ENCODE measurements at regions not wholly inside any gene's neighbourhood (a gene's known extent, or its start where the extent isn't known, plus 50 kb on each side); places are given as distances from the start of the nearest gene placed in this dataset.

DNA sequence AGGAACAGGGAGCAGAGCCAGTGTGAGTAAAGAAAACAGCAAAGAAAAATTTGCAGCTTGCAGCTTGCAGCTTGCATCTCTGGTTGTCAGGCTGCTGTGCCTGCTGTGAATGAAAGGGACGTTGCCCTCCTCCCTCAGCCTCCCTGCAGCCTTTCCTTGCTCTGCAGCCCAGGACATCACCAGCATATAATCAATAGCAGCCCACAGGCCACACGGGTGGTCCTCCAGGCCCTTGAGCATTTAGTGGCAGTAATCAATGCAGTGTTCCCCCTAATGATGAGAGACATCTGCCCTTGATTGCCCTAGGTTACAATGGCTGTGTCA is 122.2 kb upstream of the TACR1 start:
- DNase-seq (no peak), ATAC-seq (no peak)
- no peaks in the 10 kb centered on the region for H3K27me3 ChIP-seq (ENCODE audit: low read length)
- H2AFZ ChIP-seq (ENCODE audit: low read length): no peak overlapping the region
- no peaks in the 10 kb centered on the region for H3K9me3 ChIP-seq (ENCODE audit: low read length)
- H3K9me2 ChIP-seq (replicated peaks; ENCODE audit: low read length): no peaks in the 10 kb centered on the region
- BruUV-seq (replicated peaks): no TSS peak
- no peak overlapping the region for H3K27ac ChIP-seq (ENCODE audit: low read length)
- H3F3A ChIP-seq (ENCODE audit: low read length, unreplicated experiment): no peaks in the 10 kb centered on the region
- no peaks in the 10 kb centered on the region for H3K36me3 ChIP-seq (ENCODE audit: low read depth, low read length)
- TF ChIP-seq, protein P1, sequence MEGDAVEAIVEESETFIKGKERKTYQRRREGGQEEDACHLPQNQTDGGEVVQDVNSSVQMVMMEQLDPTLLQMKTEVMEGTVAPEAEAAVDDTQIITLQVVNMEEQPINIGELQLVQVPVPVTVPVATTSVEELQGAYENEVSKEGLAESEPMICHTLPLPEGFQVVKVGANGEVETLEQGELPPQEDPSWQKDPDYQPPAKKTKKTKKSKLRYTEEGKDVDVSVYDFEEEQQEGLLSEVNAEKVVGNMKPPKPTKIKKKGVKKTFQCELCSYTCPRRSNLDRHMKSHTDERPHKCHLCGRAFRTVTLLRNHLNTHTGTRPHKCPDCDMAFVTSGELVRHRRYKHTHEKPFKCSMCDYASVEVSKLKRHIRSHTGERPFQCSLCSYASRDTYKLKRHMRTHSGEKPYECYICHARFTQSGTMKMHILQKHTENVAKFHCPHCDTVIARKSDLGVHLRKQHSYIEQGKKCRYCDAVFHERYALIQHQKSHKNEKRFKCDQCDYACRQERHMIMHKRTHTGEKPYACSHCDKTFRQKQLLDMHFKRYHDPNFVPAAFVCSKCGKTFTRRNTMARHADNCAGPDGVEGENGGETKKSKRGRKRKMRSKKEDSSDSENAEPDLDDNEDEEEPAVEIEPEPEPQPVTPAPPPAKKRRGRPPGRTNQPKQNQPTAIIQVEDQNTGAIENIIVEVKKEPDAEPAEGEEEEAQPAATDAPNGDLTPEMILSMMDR (conservative IDR thresholded peaks at IDR 0.05; ENCODE audit: low read depth, low read length): no peak
- TF ChIP-seq EZH2phosphoT487 (IDR thresholded peaks at IDR 0.05; ENCODE audit: borderline replicate concordance, low read length) (no peak), EZH2 (IDR thresholded peaks at IDR 0.05; ENCODE audit: low read length, unreplicated experiment) (no peak)
- H3K9ac ChIP-seq (ENCODE audit: low read length): no peak overlapping the region
- H3K4me2 ChIP-seq (ENCODE audit: low read length): no peak overlapping the region
- intact Hi-C loops (cut with micrococcal nuclease): no loop called here
- no peaks in the 10 kb centered on the region for H3K79me2 ChIP-seq (ENCODE audit: low read length)
- H3K4me1 ChIP-seq (ENCODE audit: insufficient read depth, low read length): no peaks in the 10 kb centered on the region
- ChIA-PET POLR2A (ENCODE audit: unreplicated experiment) (no interaction called here), CTCF (no interaction called here)
- H4K20me1 ChIP-seq (ENCODE audit: low read length): no peaks in the 10 kb centered on the region
- H3K4me3 ChIP-seq (ENCODE audit: low read length): no peak overlapping the region

DNA sequence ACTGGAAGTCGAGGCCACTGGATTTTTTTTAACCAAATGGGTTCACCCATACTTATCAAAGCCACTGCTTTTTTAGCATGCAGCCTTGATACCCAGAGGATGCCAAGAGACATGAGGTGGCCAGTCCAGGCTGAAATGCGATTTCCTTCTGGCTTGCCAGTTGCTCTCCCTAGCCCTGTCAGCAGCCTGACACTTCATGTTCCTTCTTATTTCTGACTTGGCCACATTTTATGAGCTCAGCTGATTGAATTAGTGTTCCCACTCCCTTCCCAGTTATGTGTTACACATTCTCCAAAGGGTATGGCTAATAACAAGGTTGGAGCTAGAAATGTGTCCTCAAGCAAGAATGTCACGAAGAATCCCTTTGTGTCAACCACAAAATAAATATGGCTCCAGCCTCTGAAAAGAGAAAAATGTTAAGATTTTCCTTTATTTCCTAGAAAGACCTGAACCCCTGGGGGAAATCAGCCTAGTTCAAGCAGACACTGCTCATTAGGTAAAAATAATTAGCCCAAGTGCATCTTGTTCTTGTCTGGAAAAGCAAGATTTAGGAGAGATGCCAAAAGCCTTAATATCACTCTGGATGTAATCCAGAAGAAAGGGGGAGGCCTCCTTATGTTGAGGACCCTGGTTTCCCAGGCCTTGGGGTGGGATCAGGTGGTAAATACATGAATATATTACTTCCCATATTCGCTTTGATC is 121.7 kb upstream of the TACR1 start:
- H3K9ac ChIP-seq (ENCODE audit: low read length): no peak overlapping the region
- BruUV-seq (replicated peaks): no TSS peak
- no peaks in the 10 kb centered on the region for H3K9me3 ChIP-seq (ENCODE audit: low read length)
- no peak overlapping the region for H3K4me3 ChIP-seq (ENCODE audit: low read length)
- no peak overlapping the region for H2AFZ ChIP-seq (ENCODE audit: low read length)
- no peaks in the 10 kb centered on the region for H3K27me3 ChIP-seq (ENCODE audit: low read length)
- H3K4me1 ChIP-seq (ENCODE audit: insufficient read depth, low read length): no peaks in the 10 kb centered on the region
- no peaks in the 10 kb centered on the region for H4K20me1 ChIP-seq (ENCODE audit: low read length)
- H3K9me2 ChIP-seq (replicated peaks; ENCODE audit: low read length): no peaks in the 10 kb centered on the region
- H3K27ac ChIP-seq (ENCODE audit: low read length): no peak overlapping the region
- no peaks in the 10 kb centered on the region for H3F3A ChIP-seq (ENCODE audit: low read length, unreplicated experiment)
- DNase-seq: no peak
- no peak overlapping the region for H3K4me2 ChIP-seq (ENCODE audit: low read length)
- ChIA-PET POLR2A (ENCODE audit: unreplicated experiment) (no interaction called here), CTCF (no interaction called here)
- TF ChIP-seq EZH2phosphoT487 (IDR thresholded peaks at IDR 0.05; ENCODE audit: borderline replicate concordance, low read length): no peak
- TF ChIP-seq, protein P1 (conservative IDR thresholded peaks at IDR 0.05; ENCODE audit: low read depth, low read length): no peak
- no peak for TF ChIP-seq EZH2 (IDR thresholded peaks at IDR 0.05; ENCODE audit: low read length, unreplicated experiment)
- no peaks in the 10 kb centered on the region for H3K79me2 ChIP-seq (ENCODE audit: low read length)
- no peaks in the 10 kb centered on the region for H3K36me3 ChIP-seq (ENCODE audit: low read depth, low read length)
- intact Hi-C loops (cut with micrococcal nuclease): no loop called here
- ATAC-seq: no peak

DNA sequence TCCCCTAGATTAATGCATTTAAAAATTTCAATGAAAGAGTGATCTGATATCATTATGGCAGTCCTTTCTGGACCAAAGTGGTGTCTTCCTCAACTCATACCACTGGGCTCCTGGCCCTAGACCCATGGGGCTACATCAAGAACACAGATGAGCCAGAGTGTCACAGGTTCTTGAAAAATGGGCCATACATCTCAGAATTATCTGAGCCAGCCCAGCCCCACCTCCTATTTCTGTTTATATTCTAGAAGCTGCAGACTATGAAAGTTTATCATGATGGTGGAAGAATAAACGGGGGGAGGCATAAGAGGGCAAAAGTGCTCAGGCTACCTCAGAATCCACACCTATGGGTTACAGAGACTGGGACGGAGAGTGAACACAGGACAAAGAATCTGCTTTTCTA is 120.6 kb upstream of the TACR1 start:
- Histone ChIP-seq H2AFZ (ENCODE audit: low read length) (no peak overlapping the region), H3K4me1 (ENCODE audit: insufficient read depth, low read length) (no peaks in the 10 kb centered on the region), H3K27ac (ENCODE audit: low read length) (no peak overlapping the region), H3K79me2 (ENCODE audit: low read length) (no peaks in the 10 kb centered on the region), H3K4me3 (ENCODE audit: low read length) (no peak overlapping the region), H3K36me3 (ENCODE audit: low read depth, low read length) (no peaks in the 10 kb centered on the region), H3K4me2 (ENCODE audit: low read length) (no peak overlapping the region), H3K9ac (ENCODE audit: low read length) (no peak overlapping the region), H3K9me2 (replicated peaks; ENCODE audit: low read length) (no peaks in the 10 kb centered on the region), H3K9me3 (ENCODE audit: low read length) (no peaks in the 10 kb centered on the region), H3K27me3 (ENCODE audit: low read length) (no peaks in the 10 kb centered on the region), H4K20me1 (ENCODE audit: low read length) (no peaks in the 10 kb centered on the region), H3F3A (ENCODE audit: low read length, unreplicated experiment) (no peaks in the 10 kb centered on the region)
- no peak for TF ChIP-seq EZH2phosphoT487 (IDR thresholded peaks at IDR 0.05; ENCODE audit: borderline replicate concordance, low read length)
- TF ChIP-seq, protein P1 (conservative IDR thresholded peaks at IDR 0.05; ENCODE audit: low read depth, low read length): no peak
- no peak for DNase-seq
- ChIA-PET CTCF (no interaction called here), POLR2A (ENCODE audit: unreplicated experiment) (no interaction called here)
- BruUV-seq (replicated peaks): no TSS peak
- intact Hi-C loops (cut with micrococcal nuclease): loop anchor here (10.0 kb wide), 1 partner anchor 85 kb away; no protein-coding TSS in a partner anchor
- ATAC-seq: no peak
